Fibroblast of peridontal ligament (primary cell): ENCODE measurements at regions not wholly inside any gene's neighbourhood (a gene's known extent, or its start where the extent isn't known, plus 50 kb on each side); places are given as distances from the start of the nearest gene placed in this dataset.
A peak's percentile ranks its signal among the peaks of the same experiment; 100 is the strongest.

ENCODE experiments used
- DNase-seq: peaks from one replicate; pipeline ENCODE4 v3.0.0-alpha.2; 2010; ENCODE audit errors: extremely low read depth

DNA sequence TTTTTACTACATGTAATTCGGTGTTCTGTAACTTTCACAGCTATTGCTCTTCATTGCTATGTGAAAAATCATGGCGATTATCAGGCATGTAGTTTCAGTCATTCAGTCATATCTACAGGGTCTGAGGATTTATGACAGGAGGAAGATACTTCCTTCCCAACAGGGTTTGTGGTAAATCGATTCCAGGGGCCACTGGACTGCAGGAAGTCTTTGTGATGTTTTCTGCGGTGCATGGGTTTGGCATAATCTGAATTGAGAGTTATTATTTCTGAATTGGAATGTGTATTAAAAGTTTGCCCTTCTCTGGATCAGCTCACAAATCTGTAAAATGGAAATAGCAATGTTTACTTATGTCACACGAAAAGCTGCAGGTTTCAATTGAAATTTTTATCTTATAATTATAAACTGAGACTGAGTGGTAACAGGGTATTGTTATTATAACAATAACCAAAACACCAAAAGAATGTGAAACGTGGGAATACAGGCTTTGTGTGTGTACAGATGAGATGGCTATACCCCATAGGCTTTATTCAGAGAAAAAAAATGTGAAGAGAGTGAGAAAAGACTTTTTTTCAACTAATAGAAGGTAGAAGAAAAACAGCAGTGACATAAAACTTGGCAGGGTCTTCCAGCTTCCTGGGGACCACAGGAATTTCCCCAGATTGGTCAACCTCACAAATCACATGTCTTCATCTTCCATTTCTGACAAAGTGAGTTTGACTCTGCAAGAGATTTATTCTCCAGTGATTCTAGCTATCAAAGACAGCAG is 307.7 kb upstream of the NFE2L3 start:
- DNase-seq: peak; percentile 67

DNA sequence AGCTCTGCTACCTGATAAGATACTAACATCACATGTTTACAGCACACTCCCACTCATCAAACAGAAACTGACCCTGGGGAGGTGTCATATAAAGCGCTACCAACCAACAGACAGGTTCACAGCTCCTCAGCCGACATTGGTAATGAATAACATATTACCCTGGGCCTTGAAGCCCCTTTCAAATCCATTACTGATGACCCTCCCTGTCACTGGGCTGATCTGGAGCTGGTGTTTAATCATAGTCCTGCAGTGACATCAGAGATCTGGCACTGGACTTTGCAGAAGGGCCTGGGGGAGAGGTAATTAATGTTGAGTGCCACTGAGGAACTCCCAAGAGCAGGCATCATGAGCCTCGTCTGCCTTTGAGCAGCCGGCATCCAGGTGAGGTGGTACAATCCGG is 306.5 kb upstream of the NFE2L3 start:
- DNase-seq: no peak

DNA sequence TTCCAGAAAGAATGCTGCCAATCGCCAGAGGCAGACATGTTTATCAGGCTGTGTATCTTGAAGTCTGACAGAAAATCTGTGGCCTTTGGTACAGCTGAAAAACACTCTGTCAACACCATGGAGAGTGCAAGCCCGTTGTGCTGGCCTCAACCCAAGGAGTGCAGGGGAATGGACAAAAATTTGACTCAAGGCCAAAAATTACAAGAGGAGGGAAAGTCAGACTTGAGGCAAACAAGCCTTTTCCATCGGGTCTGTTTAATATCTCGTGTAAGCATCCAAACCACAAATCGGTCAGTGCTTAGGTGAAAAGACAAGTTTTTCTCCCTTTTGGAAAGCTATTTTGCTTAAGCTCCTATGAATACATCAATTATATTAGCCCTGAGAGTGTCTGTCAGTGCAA is 305.3 kb upstream of the NFE2L3 start:
- peak; percentile 92 for DNase-seq

DNA sequence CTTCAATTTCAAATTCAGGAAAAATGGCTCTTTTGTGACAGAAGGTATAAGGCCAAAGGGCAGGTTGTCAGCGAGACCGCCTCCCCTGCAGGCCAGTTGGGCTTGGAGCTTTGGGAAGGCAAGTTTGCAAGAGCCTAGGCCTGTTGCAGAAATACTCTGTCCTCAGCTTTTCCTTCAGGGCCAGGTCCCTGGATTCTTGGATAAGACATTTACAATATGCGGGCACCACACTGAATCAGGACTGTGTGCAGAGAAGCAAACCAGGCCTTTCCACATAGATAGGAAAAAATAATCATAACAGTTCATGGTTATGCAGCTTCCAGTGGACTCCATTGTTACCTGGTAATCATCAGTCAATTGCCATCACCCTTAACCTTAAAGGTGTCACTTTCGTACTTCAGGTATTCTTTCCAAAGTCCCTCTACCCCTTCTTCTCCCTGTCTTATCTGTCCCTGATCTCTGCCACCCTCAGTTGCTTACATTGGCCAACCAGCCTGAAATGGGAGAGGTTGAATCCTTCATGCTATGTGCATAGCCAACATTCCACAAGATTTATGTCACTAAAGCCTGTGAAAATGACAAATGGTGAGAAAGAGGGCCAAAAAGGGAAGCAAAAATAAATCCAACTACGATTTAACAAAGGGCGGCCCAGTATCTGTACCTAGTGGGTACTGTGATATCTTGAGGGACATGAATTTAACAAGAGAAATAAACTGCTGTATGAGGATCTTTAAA is 304.5 kb upstream of the NFE2L3 start:
- peak; percentile 72 for DNase-seq

DNA sequence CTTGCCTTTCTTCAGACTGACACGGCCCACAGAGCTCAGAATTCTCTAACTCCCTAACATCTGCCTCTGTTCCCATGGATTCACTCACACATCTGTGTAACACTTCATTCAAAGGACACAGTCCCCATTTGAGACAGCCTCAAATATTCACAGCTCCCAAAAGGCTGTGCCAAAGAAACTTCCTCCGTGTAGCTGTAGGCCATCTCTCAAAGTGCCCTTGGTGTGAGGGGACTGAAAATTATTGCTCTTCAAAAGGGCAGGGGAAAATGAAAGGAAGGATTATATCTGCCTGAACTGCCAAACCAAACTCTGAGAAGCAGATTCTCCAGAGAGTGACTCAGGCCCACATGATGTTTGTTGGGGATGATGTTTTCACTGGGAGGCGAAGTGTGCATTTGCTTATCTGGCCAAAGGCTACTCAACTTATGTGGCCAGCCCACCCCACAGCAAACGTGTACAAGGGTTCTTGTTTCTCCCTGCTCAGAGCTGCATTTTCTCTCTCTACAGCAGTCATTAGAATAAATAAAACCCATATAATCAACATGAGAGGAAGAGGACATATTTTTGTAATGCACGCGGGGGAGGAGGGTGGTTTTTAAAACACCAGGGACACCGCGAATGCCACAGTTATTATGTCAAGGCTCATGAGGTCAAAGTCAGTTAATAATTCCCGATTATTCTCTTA is 302.4 kb upstream of the NFE2L3 start:
- peak; percentile 95 for DNase-seq

DNA sequence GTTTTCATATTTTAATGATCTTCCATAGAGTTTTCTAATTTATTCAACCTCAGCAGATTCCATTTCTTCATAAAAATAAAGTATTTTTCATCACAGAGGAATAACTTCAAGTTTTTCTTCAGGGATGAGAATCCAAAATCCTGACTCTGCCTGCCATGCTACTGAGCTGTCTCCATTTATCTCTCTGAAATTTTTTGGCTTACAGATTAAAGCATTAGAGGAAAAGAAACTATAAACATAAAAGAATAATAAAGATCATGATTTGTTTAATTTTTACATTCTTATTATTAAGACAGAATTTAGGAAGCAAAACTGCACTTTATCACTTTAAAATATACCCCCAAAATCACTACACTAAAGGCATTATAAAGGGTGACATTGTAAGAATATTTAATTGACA is 301.8 kb upstream of the NFE2L3 start:
- DNase-seq: no peak

DNA sequence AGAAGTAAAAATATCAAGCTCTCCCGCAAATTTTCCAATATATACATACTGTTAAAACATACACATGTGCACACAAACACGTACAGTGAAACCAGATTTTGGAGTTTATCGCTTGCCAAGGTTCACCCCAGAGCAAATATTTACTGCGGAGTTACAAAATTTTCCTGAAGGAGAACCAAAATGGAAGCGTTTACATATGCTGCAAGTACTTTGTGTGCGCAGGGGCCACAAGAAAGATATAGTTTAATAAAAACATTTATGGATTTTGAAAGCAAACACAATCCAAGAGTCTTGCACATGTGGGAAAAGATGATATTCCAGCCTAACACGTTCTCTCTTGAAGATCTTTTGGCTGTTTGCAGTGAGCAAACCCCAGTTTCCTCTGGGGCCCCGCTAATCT is 301.3 kb upstream of the NFE2L3 start:
- DNase-seq: no peak

DNA sequence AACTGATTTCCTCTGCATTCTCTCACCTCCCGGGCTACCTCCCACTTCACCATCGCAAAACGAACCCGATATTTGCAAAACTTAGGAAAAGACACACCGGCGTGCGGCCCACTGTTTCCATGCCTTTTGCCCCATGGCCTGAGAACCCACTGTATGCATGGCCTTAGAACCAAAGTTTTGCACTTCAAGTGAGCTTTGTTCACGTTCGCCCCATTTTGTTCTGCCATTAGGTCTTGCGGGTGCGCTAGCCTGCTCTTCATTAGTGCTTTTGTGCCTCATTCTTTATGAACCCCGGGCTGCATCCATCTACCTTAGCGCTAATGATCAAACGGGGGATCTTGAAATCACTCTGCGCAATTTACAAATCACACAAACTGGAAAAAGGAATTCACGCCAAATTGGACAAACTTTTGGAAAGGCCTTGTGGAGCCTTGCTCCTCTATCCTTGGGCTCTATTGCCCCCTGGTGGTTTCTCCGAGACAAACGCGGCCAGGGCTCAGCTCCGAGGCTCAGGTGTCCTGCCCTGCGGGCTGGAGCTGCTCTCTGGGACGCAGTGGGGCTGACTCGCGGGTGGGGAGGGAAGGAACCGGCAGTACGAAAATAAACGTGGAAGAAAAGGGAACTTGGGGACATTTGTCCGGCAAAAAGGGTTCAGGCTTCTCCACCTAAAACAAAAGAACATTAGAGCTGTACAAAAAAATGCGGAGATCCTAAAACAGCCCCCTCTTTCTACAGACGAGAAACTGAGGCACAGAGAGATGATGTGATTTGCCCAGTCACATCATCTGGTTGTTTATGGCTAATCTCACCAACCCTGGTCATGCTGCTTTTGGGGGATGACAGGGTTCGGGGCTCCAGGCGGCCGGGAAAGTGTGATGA is 300.4 kb upstream of the NFE2L3 start:
- DNase-seq: peak; percentile 85

DNA sequence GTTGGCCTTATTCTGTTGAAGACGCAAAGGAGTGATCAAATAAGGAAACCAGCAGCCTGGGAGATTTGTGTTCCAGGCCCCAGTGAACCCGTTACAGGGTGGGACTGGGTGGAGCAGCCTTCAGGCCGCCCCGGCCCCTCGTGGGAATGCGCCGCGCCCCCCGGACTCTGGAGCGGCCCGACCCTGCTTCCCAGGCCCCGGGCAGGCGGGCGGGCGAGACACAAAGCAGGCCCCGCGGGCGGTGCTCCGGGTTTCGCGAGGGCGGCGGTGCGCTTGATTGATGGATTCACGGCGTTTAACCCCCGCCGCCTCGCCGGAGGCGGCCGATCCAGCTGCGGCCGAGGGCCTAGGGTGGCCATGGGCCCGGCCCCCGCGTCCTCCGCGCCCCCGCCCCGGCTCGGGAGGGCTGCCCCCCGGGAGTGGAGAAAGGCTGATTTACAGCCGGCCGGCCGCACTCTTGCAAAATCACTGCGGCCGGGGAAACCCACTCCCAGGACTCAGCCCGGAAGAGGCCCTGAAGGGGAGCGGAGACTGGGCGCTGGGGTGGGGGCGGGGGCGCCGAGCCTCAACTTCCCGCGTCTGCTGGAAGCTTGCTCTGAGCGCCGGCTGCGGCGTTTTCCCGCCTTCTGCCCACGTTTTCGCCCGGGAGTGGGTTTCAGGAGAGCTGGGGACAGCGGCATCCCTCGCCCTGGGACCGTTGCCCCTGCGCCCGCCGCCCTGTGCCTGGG is 299.6 kb upstream of the NFE2L3 start:
- no peak for DNase-seq

DNA sequence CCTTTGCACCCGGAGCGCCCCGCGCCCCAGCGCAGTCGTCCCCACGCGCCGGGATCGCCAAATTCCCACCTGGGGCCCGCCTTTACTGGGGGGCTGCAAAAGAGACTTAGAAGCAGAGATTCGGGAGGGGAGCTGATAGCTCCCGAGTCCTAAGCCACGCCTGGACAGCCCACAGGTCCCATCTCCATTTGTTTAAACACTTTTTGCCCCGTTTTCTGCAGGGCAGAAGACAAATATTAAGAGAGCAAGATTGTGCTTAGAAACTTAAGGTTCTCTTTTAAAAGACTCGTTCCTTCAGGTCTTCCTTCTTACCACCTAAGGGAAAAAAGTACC is 299.1 kb upstream of the NFE2L3 start:
- no peak for DNase-seq

DNA sequence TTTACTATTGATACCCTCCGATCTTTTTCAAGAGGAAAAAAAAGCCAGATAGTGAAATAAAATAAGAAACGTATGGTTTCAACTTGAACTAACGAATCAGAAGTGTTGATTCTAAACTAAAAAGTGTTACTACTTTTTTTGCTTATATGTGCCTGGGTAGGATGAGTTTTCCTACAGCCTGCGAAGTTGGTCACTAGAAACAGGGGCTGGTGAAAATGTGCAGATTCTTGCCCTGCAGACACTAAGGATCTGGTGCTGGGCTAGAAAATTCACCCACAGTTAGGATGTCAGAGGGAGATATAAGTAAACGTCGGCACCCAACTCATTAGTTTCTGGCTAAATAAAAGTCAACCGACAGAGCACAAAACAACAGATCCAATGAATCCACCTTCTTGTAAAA is 298.7 kb upstream of the NFE2L3 start:
- DNase-seq: no peak

DNA sequence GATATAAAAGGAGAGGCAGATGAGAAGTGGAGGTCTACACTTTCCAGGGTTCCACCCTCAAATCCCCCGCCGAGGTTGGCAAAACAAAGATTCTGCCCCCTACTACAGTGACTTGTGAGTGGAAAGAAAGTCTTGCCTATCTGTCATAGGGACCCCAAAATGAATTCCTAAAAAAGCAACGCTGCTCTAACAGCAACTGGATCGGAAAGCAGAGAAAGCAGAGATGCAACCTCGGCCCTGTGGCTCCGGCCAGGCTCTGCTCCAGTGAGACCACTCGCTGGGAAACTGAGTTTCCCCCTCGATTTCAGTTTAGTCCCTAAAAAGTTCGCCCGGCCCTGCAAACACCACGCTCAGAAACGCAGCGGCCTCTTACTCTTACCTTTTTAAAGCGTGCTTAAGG is 297.9 kb upstream of the NFE2L3 start:
- no peak for DNase-seq

DNA sequence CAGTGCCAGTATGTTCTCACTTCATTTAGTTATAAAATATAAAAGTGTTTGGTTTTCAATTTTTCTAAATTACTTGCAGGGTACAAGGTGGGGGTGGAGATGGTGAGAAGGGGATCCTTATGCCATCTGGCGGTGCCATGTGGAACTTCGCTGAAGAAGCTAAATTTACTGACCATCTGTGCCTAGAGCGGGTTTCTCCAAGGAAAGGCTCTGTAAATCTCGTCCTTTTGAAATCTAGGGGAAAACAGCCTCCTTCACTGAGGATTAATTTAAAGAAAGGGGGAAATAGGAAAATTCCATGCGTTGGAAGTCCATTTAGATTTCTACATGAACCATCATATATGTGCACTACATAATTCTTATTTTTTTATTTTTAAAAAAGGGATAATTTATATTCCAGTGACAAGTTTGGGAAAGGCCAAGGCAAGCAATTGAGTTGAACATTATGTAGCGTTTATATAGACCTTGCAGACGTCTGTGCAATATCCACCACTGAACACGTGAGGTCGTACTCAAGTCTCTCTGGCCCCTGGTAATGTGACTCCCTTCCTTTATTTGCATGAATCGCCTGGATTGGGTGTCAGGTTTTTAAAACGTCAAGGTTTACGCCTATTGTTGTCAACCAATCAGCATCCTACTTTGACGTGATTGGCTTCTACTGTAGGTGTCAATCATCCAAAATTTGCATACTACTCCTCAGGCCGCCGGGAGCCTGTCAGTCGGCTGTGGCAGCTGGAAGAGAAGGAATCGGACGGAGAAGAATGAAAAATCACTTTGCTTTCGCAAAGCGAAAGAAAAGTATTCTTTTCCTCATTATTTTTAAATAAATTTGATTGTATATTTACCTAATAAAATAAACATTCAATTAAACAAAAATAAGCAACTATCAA is 297.1 kb upstream of the NFE2L3 start:
- DNase-seq: peak; percentile 99

DNA sequence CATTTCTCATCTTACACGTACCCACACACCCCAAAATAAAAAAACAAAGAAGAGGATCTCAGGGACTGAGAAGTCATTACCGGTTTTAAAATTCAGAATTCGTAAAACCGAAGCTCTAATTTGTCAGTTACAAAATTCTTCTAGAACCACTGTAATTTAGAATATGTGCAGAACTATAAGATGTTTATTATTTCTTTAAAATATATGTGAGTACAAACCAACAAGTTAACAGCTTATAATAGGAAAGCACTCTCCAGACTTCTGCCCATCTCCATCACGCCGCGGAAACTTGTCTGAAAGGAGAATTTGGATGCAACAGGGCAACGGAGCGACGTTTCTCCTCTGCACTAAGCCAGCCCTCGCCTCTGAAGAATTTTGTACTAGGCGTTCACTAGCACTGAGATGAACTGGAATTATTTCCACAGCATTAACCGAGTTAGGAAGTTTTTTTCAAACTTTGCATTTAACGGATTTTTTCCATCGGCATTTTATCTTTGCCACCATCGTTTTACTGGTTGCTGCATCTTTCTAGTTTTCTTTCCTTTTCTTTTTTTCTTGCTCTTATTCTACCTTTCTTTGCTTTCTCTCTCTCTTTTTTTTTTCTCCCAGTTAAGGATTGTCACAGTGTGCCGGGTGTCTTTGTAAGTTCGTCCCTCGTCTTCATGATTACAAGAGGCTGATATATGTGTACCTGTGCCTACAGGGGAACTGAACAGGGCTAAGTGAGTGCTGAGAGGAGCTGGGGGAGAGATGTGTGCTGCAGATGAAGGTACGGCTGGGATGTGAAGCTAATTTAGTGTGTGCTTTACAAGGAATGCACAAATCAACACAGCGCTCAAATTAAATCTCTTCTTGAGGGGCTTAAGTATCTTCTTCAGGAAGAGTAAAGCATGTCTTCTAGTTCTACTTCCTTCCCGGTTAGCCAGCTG is 295.9 kb upstream of the NFE2L3 start:
- DNase-seq: peak; percentile 50

DNA sequence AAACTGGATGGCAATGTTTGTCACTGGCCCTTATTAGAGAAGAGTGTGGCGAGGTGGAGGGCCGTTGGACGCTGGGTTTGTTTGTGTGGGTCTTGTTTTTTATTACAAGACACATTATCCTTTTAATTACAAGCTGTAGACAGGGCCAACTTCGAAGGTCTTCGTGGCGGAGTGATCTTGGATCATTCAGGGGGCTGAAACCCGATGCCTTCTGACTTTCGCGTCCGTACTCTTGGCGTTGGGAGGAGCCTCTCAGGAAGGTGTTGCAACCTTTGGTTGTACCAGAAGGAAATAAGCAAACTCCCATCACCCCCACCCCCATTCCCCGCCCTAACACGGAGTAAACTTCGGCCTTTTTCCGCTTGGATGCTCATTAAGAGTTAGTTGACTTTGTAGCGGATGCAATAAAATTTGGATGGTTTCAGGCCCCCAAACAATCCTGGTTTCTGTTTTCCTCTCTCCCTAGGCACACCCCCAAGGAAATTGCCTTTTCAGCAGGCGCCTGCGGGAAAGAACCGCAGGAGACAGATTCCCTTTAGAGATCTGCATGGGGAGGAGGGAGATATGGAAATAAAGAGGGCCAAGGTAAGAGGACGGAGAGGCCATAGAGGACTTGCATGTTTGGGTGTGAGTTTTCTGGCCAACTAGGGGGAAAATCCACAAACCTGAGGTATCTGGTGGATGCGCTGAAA is 294.5 kb upstream of the NFE2L3 start:
- peak; percentile 65 for DNase-seq

DNA sequence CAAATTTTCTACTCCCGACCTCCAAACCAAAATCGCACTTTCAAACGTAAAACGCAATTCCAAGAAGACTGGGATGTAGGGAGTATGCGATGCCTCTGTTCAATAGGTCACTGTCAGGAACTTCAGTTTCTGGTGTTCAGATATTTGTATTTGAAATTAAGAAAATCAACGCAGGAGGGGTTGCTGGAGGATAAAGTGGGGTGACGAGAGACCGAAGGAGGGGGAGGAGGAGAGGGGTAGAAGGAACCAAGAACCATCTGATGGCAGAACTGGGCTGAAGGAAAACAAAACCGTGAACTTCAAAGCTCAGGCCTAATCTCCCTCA is 293.8 kb upstream of the NFE2L3 start:
- no peak for DNase-seq

DNA sequence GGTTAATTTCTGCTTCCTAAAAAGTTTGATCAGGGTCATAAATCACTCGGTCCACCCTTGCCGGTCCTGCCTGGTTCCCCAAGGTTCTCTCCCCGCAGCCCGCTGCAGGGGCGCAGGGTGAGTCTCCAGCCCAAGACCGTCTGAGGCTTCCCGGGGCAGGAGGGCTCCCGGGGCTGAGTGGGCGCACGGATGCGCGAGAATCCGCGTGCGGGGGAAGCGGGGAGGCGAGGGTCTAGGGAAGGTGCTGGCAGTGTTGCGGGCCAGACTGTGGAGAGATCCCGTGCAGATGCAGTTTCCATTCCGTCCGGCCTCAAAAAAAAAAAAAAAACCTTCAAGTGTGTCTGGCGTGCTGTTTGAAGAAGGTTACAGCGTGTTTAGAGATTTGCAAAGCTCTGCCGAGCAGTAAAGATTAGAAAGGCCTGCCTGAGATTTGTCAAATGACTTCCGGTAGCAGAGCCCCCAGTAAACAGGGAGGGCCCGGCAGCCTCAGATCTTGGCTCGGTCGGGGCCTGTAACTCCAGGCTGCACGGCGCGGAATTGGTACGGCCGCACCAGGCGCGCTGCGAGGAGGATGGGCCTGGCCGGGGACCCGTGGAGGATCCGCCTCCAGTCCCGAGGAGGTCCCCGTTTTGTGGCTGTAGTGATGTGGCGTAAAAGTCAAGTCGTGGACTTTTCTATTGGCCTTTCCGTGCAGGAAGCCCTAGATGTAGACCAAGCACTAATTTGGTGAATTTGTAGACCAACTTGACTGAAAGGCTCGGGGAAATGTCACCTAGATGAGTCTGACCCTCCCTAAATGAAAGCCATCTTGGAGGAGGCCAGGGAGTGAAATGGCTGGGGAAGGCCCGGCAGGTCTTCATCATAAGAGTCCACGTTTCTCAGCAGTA is 293.2 kb upstream of the NFE2L3 start:
- DNase-seq: no peak
